ENCODE measurements at regions not wholly inside any gene's neighbourhood (a gene's known extent, or its start where the extent isn't known, plus 50 kb on each side); places are given as distances from the start of the nearest gene placed in this dataset.

- TF ChIP-seq FOXP2 (optimal IDR thresholded peaks at IDR 0.05; ENCODE audit: borderline replicate concordance, extremely low read depth, extremely low read length, insufficient read depth), result no peak
- TF ChIP-seq POLR2AphosphoS5 (IDR thresholded peaks at IDR 0.05; ENCODE audit: low read depth, low read length), result no peak
- TF ChIP-seq TAF1 (IDR thresholded peaks at IDR 0.05; ENCODE audit: borderline replicate concordance, insufficient read depth, low read length), result no peak
- no peak for TF ChIP-seq SIN3A (IDR thresholded peaks at IDR 0.05; ENCODE audit: borderline replicate concordance, insufficient read depth, low read length)
- no peak for TF ChIP-seq REST (IDR thresholded peaks at IDR 0.05; ENCODE audit: insufficient read depth in 1 of 2, low read depth in 2 of 2, low read length in 2 of 2)
These were observed 167.5 kb upstream of the CAMK1G start for GRCh38 chr1:209416039-209416438.

Data from PFSK-1 (cell line).